Heart left ventricle (tissue), 13 donors: ENCODE measurements at regions not wholly inside any gene's neighbourhood (a gene's known extent, or its start where the extent isn't known, plus 50 kb on each side); places are given as distances from the start of the nearest gene placed in this dataset.

Source experiments
- POLR2A ChIP-seq, 2 donors: fragments of 450-650 bp; IDR thresholded peaks; one replicate each; pipeline ENCODE4 v1.6.1; 2017; ENCODE audit warnings: antibody characterized with exemption in 2 of 2, mild to moderate bottlenecking in 2 of 2, moderate library complexity in 2 of 2
- TF ChIP-seq, protein P1 (sequence below), 12 donors: fragments of 200-600 bp; sonication (generic) in 4 of 12; IDR thresholded peaks; one replicate each; pipeline versions ENCODE4 v1.5.0 to v1.8.0; 2018 to 2022; ENCODE audit warnings: antibody characterized with exemption in 12 of 12, mild to moderate bottlenecking in 5 of 12
- donor health status: ischemic (EF 13 %, LVEDD 7.1; RV severe dilation, severe dysfunction).
- donor health status: DM: no; HTN: yes; CAD: no.
- donor health status: DM: no; HTN: no; CAD: no.
- donor health status: ischemic (EF 25% LVEDD 6.9; RV normal size, moderate dysfunction).
- donor health status: ischemic (EF 25% LVEDD 5.7; RV mildly dilated, moderate dysfunction).
- donor health status: ischemic (EF 35%, LVEDD 5.7; RV mildly dilated, moderate dysfunction).
- donor health status: nonischemic (EF 11% LVEDD 7.7; RV severe dilation, severe dysfunction).
- donor health status: DM: yes; HTN: yes; CAD: no.
- donor health status: PGD.
- donor health status: ischemic (EF 29% LVEDD 5.4; RV normal size, mild dysfunction).
- donor health status: nonischemic (EF 23%, LVEDD 6.1; RV moderate dilation, normal function).

DNA sequence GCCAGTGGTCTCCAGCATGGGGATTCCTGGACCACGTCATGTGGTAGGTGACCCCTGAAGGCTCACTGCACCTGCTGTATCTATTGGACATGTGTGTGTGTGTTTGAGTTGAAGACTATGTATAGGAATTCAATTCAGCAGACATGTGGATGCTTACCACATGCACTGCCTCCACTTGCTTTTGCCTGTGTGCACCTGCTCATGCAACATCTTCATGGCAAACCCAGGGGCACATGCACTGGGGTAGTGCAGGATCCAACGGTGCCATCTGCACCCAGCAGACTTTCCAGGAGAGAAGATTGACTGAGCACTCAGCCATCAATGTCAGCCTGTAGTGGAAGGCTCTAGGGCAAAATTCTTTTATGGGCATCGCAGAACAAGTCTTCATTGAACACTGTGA, 299.4 kb downstream of the CDH26 start:
- TF ChIP-seq, protein P1, sequence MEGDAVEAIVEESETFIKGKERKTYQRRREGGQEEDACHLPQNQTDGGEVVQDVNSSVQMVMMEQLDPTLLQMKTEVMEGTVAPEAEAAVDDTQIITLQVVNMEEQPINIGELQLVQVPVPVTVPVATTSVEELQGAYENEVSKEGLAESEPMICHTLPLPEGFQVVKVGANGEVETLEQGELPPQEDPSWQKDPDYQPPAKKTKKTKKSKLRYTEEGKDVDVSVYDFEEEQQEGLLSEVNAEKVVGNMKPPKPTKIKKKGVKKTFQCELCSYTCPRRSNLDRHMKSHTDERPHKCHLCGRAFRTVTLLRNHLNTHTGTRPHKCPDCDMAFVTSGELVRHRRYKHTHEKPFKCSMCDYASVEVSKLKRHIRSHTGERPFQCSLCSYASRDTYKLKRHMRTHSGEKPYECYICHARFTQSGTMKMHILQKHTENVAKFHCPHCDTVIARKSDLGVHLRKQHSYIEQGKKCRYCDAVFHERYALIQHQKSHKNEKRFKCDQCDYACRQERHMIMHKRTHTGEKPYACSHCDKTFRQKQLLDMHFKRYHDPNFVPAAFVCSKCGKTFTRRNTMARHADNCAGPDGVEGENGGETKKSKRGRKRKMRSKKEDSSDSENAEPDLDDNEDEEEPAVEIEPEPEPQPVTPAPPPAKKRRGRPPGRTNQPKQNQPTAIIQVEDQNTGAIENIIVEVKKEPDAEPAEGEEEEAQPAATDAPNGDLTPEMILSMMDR (IDR thresholded peaks at IDR 0.05) = no peak
- TF ChIP-seq POLR2A (IDR thresholded peaks at IDR 0.05) = no peak
